GM19043 (cell line): ENCODE measurements at regions not wholly inside any gene's neighbourhood (a gene's known extent, or its start where the extent isn't known, plus 50 kb on each side); places are given as distances from the start of the nearest gene placed in this dataset.

Experiments
- ATAC-seq: cut with Tn5 transposase; IDR thresholded peaks from one replicate; pipeline ENCODE4 v1.9.1; 2021; ENCODE audit warnings: low read depth; ENCODE audit not compliant: unreplicated experiment

DNA sequence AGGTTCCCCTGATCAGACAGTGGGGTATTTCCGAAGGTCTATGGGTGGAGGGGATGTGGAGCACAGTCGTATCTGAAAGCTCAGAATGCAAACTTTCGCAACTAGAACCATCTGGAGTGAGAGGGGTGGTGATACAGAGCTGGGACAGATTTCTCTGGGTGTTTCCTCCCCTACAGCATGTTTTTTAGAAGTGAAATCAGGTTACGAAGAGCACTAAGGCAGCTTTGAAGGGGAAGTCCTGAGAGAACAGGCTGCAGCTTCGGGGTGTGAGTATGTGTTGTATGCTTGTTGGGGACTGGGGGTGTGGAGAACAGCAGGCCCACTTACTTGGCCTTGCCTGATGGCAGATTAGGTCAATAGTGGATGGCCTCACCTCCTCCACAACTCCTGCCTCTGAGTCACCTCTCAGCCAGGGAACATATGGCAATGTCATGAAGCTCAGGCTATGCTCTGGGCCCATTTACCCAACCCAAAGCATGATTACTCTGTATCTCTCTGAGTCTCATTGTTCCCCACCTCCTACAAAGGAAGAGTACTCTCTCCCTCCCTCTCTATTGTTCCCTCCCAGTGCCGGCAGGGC is 107.2 kb upstream of the RASGRP1 start:
- peak; percentile 51 for ATAC-seq

DNA sequence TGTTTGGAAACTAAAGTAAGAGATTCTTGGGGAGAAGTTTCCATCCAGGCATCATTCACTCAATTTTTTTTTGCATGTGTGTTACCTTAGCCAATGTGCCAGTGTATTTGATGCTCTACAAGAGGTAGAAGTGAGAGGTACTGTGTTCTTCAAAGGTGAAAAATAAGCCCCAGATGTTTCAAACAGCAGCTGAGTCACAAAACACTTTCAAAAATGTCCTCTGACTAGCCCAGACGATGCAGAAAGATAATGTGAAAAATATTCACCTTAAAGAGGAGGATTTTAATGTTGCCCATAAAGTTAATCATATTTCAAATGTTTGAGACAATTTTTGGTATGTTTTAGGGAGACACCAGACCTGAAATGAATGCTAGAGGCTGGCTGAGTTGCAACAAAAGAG is 107.7 kb upstream of the RASGRP1 start:
- no peak for ATAC-seq

DNA sequence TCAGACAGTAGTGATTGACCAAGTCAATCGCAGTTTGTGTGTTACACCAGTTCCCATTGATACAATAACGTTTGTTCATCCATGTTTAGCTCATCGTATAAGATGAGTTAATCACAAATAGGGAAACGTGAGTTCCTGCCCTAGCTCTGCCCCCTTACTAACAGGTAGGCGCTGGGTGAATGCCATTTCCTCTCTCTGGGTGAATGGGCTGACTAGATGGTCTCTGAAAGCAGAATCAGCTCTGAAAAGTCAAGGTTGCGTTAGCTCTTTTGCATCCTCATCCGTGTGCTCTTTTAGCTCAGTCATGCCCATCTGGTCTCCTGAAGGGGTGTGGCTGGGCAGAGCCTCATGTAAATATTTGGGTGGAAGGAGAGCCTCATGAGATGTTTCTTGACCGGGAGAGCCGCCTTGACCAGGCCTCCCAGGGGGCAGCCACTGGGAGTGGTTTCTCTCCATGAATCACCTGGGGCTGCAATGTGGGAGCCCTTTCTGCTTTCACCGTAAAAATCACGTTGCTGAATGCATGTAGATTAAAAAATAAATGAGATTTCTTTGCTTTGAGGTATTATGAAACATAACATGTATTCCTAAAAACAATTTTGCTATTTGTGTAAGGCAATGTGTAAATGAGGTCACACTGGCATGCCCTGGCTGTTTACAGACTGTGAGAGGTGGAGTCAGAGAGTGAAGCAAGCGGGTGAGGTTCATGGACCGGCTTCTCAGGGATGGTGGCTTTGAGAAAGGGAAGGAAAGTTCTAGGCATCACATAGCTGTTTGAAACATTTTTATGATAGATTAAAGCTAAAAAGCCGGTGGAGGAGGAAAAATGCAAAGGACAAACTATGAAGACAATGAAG is 108.4 kb upstream of the RASGRP1 start:
- ATAC-seq = no peak

DNA sequence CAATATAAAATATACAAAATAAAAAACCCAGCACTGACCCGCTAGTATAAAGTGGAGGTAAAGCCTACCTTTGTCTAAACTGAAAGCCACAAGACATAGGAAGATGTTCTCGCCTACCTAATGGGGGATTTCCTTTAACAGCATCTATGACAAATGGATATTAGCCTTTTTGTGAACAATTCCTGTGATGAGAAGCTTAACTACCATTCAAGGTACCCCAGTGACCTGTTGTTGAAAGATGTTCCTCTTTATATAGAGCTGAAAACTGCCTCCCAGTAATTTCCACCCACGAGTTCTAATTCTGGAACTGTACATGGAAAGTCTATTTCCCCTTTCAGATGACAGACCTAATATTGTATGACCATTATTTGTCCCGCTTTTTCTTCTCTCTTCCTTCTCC is 109.8 kb upstream of the RASGRP1 start:
- no peak for ATAC-seq

DNA sequence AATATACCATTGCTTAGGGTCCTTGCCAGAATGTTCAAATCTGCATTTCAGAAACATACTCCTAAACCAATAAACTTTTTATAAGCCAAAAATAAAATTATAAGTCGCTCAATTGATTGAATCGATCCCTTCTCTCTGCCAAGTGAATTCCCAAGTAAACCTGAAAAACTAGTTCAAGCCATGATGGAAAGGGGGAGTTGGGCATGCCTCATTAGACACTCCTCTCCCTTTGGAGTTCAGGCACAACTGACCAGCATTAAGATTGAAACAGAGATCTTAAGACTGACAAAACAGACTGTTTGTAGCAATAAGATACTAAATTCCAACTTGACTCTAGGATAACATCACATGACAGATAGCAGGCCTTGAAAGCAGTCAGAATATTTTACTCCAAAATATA is 113.7 kb upstream of the RASGRP1 start:
- ATAC-seq = no peak

DNA sequence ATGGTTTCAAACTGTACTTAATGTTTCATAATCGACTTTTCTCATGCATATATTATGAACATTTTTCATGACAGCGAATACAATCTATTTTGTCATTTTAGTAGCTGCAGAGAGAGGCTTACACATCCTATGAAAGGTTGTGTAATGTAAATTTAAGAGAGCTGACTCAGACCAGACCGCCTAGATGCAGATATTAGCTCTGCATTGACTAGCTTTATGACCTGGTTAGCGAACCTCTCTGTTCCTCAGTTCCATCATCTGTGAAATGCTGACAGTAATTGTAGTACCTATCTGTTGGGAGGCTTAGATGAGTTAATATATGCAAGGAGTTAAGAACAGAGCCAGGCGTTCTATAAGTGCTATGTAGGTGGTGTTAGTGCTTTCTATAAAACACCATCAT is 116.2 kb upstream of the RASGRP1 start:
- no peak for ATAC-seq

DNA sequence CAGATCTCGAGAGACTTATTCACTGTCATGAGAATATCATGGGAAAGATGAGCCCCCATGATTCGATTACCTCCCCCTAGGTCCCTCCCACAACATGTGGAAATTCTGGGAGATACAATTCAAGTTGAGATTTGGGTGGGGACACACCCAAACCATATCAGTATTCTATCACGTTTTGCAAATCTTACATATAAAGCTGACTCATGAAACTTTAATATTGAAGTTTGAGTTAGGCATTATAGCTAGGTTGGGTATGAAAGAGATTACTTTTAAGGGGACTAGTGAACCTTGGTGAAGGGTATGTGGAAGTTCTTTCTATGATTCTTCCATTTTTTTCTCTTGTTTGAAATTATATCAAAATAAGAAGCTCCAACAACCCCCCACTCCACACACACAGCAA is 117.7 kb upstream of the RASGRP1 start:
- no peak for ATAC-seq

DNA sequence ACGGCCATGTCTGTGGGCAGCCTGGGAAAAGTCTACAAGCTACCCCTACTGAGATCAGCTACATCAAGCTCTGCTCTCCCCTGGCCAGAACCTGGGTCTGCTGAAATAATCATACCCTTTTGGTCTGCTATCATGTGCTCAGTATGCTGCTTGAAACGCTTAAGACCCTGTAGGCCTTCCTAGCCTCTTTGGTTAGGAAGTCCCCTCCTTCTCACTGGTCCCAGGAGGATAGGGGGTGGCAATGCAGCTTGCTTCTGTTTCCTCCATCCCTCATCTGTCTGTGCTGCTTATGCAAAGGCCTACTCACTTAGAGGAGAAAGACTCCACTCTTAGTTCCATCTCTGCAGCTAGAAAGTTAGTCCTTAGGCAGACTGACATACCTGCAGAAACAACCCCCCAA is 118.2 kb upstream of the RASGRP1 start:
- ATAC-seq = no peak

DNA sequence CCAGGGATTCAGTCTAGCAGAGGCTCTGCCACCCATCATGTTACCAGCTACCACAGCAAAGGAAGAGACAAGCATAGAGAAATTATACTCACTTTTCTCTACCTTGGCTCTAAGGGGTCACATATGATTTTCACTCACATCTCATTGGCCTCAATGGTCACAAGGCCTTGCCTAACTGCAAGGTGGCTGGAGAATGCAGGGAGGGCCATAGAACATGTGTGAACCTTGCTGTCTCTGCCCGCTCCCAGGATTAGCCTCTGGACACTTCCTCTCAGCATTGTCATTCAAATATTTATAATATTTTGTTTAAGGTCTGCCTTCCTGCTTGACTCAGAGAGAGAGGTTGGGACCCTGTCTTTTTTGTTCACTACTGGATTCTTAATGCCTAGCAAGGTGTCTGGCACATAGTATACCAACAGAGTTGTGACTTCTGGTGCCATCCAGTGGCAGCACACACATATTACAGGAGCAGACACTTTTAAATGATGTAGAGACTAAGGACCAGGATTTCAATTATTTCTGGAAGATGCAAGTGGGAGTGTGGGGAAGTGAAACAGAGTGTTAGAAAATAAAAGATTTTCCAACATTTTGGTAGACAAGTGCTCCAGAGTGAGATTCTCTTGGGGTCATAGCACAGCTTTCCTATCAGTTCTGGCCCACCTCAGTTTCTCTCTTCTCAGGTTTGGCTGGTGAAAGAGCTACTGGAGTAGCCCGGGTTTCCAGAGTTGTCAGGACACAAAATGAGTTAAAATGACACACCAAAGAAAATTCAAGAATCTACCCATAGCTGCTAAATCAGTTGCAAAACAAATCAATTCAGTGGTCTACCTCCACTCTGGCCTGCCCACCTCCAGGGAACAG is 119.0 kb upstream of the RASGRP1 start:
- ATAC-seq = peak; percentile 78

DNA sequence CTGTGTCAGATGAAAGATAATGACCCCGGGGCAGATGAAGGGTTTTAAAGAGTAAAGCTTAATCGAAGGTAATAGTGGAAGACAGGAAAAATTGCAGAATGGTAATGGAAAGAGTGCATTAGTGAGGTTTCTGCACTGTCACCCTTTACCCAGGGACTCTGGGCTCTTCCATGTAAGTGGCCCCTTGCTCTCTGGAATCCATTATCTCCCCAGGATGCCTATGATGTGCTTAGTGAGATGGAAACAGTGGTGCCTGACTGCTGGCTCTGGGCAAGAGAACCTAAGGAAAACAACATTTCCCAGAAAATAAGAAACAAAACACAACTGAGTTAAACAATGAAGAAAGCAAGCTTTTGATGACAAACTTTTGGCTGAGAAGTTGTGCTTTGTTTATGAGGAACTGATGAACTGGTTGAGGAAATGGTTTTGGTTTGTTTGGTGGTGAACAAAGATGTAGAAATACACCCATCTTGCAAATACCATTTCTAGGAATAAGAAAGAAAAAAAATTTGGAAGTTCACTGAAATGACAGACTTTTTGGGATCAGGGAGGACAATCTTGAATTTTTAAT is 119.9 kb upstream of the RASGRP1 start:
- no peak for ATAC-seq

DNA sequence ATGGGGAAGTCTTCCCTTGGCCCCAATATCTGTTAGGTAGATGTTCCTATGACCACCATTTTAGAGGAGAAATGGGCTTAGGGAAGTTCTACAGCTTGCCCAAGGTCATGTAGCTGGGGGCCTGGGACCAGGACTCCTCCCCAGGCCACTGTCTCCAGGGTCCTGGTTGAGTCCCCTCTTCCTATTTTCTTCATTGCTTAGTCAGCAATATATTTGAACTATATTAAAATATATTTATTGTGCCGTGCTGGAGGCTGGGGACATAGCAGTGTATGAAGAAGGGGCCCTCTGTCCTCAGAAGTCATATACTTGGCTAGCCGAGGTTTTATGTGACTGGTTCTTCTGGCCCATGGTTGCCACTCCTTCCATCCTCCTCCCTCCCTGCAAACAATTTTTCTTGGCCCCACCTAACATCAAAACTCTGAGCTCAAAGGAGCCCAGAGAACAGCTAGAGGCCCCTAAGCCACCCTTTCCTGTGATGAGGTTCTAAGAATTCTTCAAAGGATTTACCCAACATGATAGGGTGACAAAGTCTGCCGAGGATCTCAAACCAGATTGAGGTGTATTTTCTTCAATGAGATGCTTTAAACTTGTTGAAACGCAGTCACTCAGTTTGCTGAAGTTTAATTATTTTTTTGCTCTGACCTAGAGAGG is 121.2 kb upstream of the RASGRP1 start:
- ATAC-seq = no peak

DNA sequence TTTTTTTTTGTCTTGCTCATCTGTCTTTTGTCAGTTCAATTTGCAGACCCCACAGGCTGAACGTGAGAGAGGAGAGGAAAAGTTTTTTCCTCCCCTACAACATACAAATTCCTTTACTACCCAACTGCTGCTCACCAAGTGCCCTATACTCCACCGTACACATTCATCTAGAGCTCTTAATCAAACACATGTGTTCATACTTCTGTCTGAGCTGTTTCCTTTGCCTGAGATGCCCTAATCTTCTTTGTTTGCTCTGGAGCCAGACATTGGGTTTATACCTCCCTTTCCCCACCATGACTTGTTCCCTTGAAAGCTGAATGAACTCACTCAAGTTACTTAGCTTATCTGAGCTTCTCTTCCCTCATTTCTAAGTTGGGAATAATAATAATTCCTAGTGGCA is 122.7 kb upstream of the RASGRP1 start:
- no peak for ATAC-seq

DNA sequence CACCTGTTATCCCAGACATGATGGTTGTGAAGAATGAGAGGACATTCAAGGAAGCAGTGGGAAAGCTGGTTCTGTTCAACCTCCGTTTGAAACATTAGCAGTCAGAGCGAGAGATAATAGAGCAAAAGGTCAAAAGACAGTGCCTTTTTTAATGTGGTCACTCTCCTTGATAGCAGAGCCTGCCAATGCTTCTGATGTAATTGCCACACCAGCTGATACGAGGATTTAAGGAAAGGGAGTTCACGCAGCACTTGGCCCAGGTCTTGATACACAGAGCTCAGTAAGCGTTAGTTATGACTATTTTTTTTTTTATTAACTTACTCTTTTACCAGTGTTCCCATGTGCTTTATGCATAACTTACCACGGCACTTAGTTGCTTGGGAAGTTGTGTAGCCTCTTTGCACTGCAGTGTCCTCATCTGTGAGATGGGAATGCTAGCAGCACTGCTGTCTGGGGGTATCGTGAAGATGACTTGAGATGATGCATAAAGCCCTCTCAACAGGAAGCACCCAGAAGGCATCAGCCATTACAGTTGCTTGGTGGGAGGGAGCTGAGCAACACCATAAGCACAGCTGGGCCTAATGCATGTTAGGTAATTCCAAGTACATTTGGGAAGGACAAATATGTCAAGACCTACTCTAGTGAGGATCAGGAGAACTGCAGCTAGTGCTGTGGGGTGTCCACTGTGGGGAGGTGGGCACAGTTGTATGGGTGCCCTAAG is 123.3 kb upstream of the RASGRP1 start:
- ATAC-seq = no peak

DNA sequence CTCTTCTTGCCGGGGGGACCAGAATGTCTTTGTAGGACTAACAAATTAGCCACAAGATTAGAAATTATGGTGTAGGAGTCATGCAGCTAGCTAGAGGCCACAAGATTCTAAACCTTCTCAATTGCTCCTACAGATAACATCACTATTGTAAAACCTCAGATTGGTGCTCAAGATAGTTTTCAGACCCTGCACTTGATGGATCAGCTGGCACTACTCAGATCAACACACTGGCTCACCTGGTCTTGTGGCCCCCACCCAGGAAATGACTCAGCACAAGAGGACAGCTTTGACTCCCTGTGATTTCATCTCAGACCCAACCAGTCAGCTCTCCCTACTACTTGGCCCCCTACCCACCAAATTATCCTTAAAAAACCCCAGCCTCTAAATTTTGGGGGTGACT is 124.1 kb upstream of the RASGRP1 start:
- ATAC-seq = no peak

DNA sequence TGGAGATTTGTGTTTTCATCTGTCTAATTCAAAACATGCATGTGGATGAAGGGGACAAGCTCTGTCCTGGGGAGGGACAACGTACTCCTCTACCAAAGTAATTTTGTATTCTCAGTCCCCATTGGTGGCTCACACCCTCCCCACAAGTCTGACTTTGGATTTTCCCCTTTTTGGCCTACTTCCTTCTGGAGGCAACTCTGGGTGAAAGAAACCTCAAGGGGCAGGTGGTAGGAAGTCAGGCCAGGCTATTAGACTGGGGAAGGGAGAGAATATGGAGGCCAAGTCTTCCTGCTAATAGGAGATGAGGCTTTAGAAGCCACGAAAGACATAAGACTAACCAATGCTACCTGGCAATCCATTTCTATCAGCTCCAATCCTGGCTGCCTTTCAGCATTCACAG is 124.9 kb upstream of the RASGRP1 start:
- ATAC-seq = no peak

DNA sequence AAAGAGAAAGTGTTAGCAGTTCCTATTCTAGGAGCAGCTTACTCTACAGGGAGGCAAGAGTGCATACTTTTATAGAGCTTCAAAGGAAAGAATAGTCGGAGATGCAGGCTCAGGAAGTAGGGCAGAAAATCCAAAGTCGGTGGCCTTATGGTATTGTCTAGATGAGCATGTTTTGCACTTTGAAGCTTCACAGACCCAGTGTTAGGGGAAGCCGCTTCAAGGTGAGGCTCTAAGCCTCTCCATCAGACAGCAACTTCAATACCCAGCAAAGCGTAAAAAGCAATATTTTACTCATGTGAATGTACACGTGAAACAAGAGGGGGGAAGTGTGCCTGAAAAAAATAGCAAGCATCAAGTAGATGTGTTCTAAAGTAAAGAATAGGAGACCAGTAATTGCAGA is 125.6 kb upstream of the RASGRP1 start:
- no peak for ATAC-seq

DNA sequence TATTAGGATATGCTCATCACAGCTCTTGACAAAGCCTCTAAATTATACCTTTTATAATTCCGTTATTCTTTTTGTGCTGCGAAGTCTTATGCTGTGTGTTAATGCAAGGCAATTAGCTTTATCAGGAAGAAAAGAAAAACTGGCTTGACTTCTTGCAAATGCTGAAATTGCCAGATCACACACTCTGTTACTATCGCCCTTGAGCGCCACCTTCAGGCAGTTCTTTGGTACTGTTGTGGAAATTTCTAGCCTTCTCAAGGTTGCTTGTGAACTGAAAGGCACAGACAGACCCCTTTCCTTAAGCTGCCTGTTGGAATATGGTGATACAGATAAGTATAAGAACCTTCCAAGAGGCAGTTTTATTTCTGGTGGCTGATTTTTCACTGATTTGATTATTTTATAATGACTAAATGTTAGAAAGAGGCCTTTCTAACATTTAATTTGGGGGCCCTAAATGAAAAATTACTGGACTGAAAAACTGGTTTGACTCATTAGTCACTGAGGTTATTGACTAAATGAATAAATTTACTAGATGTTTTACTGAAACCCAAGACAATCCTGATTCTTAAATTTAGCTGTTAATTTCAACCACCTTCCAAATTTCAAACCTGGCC is 126.2 kb upstream of the RASGRP1 start:
- ATAC-seq = peak; percentile 49

DNA sequence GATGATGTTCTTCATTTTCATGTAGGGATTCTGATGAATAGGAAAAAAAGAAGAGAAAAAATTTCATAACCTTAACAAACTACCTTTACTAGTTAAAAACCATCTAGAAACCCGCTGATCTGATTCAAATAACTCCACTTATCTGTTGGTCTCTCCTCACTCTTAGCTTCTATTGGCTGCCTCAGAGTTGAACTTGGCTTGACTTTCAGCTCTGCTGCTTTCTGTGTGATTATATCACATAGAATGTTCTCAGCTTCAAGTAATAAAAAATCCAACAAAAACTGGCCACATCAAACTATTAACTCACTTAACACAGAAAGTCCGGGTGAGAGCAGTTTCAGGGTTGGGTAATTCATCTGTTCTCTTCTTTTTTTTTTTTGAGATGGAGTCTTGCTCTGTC is 126.8 kb upstream of the RASGRP1 start:
- ATAC-seq = no peak

DNA sequence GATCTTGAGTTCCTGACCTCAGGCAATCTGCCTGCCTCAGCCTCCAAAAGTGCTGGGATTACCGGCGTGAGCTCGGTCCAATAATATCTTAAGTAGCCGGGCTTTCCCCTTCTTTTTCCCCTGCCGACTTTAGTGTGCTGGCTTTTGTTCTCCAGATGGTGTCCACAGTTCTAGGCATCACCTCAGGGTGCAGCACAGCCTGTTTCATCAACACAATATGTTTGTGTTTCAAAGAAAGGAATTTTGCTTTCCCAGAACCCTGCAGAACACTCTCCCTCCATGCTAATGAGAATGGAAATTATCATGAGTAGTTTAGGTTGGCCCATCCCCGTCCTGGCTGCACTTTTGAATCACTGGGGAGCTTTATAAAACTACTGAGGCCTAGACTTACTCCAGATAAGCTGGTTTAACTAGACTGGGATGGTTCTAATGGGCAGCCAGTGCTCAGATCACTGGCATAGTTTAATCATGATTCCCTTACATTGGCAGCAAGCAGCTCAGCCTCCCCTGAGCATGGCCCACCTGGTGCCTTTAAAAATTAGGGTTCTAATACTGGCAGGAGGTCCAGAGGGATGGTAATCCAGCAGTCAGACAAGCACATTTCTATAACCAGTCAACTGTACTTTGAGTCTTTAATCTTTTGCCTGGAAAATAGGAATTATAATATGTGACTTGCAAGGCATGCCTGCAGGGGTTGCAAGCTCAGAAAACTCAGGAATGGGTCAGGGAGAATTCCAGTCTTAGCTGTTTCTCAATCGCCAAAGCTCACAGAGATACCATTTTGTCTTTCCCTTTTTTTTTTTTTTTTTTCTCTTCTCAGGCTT is 127.6 kb upstream of the RASGRP1 start:
- no peak for ATAC-seq
